HL-60 (cell line): ENCODE measurements at regions not wholly inside any gene's neighbourhood (a gene's known extent, or its start where the extent isn't known, plus 50 kb on each side); places are given as distances from the start of the nearest gene placed in this dataset.

Experiments used
- DNase-seq, 2 experiments: peaks; one replicate each; pipeline ENCODE4 v3.0.0-alpha.2; 2010 to 2020; ENCODE audit warnings: low read depth in 1 of 2, low spot score in 1 of 2
- H3K27ac ChIP-seq: fragments of 250-450 bp; sonication (Bioruptor Pico); replicated peaks from 2 replicates; pipeline ENCODE4 v1.5.1; 2020; ENCODE audit warnings: mild to moderate bottlenecking, moderate library complexity
- H3K27me3 ChIP-seq: fragments of 250-450 bp; sonication (Bioruptor Pico); 2 replicates; pipeline ENCODE4 v1.5.1; 2021; ENCODE audit warnings: mild to moderate bottlenecking, moderate library complexity; ENCODE audit not compliant: insufficient read depth, poor library complexity, severe bottlenecking
- H3K4me3 ChIP-seq: replicated peaks from 2 replicates; pipeline ENCODE4 v1.5.1; 2011; ENCODE audit warnings: mild to moderate bottlenecking, control low read depth, low read length; ENCODE audit not compliant: insufficient read depth
- CTCF ChIP-seq: IDR thresholded peaks from one replicate; pipeline ENCODE4 v1.5.1; 2011; ENCODE audit warnings: low read length, control low read depth, inconsistent platforms; ENCODE audit not compliant: insufficient read depth
- GABPA ChIP-seq: IDR thresholded peaks from 2 replicates; pipeline ENCODE4 v1.6.1; 2012; ENCODE audit warnings: low read depth
- POLR2AphosphoS5 ChIP-seq: IDR thresholded peaks from 2 replicates; pipeline ENCODE4 v1.6.1; 2012; ENCODE audit warnings: low read depth
- REST ChIP-seq: IDR thresholded peaks from 2 replicates; pipeline ENCODE4 v1.6.1; 2012; ENCODE audit warnings: low read depth; ENCODE audit not compliant: insufficient replicate concordance
- SPI1 ChIP-seq: IDR thresholded peaks from 2 replicates; pipeline ENCODE4 v1.6.1; 2012; ENCODE audit warnings: low read depth, mild to moderate bottlenecking, borderline replicate concordance

GRCh38 chr20:59443550-59443949 is 143.1 kb downstream of the EDN3 start:
- no peak overlapping the region for H3K4me3 ChIP-seq
- TF ChIP-seq CTCF (no peak), POLR2AphosphoS5 (no peak), SPI1 (no peak), GABPA (no peak), REST (no peak)
- DNase-seq: no peak
- H3K27me3 ChIP-seq: peaks cover 12% of the 10 kb centered on the region
- H3K27ac ChIP-seq: no peak overlapping the region

- TF ChIP-seq REST: no peak
- no peak for TF ChIP-seq SPI1
- TF ChIP-seq GABPA: no peak
- no peak for TF ChIP-seq CTCF
- TF ChIP-seq POLR2AphosphoS5: no peak
- H3K27me3 ChIP-seq: peaks cover 12% of the 10 kb centered on the region
- H3K4me3 ChIP-seq: no peak overlapping the region
- H3K27ac ChIP-seq: no peak overlapping the region
- DNase-seq: no peak
Measured at GRCh38 chr20:59446376-59446775, 146.0 kb downstream of the EDN3 start.

GRCh38 chr20:59448196-59448595 is 147.8 kb downstream of the EDN3 start:
- H3K27ac ChIP-seq: no peak overlapping the region
- peaks cover 12% of the 10 kb centered on the region for H3K27me3 ChIP-seq
- no peak for TF ChIP-seq SPI1
- TF ChIP-seq REST: no peak
- no peak for TF ChIP-seq POLR2AphosphoS5
- TF ChIP-seq GABPA: no peak
- no peak for TF ChIP-seq CTCF
- H3K4me3 ChIP-seq: no peak overlapping the region
- no peak for DNase-seq
